Left ventricle myocardium inferior (tissue), 1 donor: ENCODE measurements at regions not wholly inside any gene's neighbourhood (a gene's known extent, or its start where the extent isn't known, plus 50 kb on each side); places are given as distances from the start of the nearest gene placed in this dataset.
A peak's percentile ranks its signal among the peaks of the same experiment; 100 is the strongest.

Experiments used
- DNase-seq: peaks from one replicate; pipeline ENCODE4 v3.0.0-alpha.2; 2020
- H3K27ac ChIP-seq: fragments of 200-600 bp; replicated peaks from 2 replicates; pipeline ENCODE4 v1.8.0; 2021
- H3K27me3 ChIP-seq: fragments of 200-600 bp; 2 replicates; pipeline ENCODE4 v1.8.0; 2021; ENCODE audit warnings: low read depth
- H3K36me3 ChIP-seq: fragments of 200-600 bp; 2 replicates; pipeline ENCODE4 v1.8.0; 2021
- H3K4me1 ChIP-seq: fragments of 200-600 bp; 2 replicates; pipeline ENCODE4 v1.8.0; 2021
- H3K4me3 ChIP-seq: fragments of 200-600 bp; 2 replicates; pipeline ENCODE4 v1.8.0; 2021; ENCODE audit warnings: mild to moderate bottlenecking, moderate library complexity
- H3K9me3 ChIP-seq: fragments of 200-600 bp; replicated peaks from 2 replicates; pipeline ENCODE4 v1.8.0; 2021
- CTCF ChIP-seq: fragments of 200-600 bp; IDR thresholded peaks from 2 replicates; pipeline ENCODE4 v1.8.0; 2021; ENCODE audit warnings: antibody characterized with exemption, mild to moderate bottlenecking, borderline replicate concordance
- intact Hi-C: fragments of 100-400 bp; cut with micrococcal nuclease; formaldehyde crosslinking; loops from one replicate; pipeline ENCODE4 v1.11.0; 2022
- donor health status: DM: no; HTN: yes; CAD: no; lungs with severe emphysema.

GRCh38 chr10:113991091-113991860 lies 52.4 kb upstream of the ADRB1 start:
- Histone ChIP-seq H3K4me3 (no peak overlapping the region), H3K36me3 (no peaks in the 10 kb centered on the region), H3K9me3 (no peaks in the 10 kb centered on the region), H3K27ac (no peak overlapping the region), H3K27me3 (no peaks in the 10 kb centered on the region), H3K4me1 (peaks cover 23% of the 10 kb centered on the region)
- no peak for DNase-seq
- TF ChIP-seq CTCF, result no peak
- intact Hi-C loops, result no loop called here

GRCh38 chr10:113992471-113993011 lies 51.1 kb upstream of the ADRB1 start:
- no peak for DNase-seq
- H3K27ac ChIP-seq, result peak overlapping the region; percentile 57

DNA sequence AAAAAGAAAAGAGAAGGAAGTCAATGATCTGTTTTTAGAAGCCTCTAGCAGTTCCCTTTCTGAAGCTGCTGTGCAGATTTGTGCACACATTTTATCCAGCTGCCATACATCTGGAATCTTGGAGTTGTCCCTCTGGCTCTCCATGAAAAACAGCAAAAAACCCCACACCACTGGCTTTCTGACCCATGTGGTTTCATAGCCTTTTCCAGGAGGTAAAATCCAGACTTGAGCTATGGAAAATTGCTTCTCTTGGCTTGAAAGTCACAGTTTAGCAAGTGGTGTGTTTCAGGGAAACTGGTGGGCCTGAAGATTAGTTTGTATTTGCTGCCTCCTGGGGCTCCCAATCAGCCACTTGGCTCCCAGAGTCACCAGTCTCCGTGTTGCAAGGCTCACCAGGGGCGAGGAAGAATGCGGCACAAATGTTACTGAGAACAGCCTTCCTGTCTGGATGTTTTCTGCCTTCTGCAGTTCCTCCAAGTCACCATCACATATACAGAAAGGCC lies 50.1 kb upstream of the ADRB1 start:
- DNase-seq, result peak; percentile 55
- intact Hi-C loops, result no loop called here
- TF ChIP-seq CTCF, result no peak
- H3K9me3 ChIP-seq, result no peaks in the 10 kb centered on the region
- no peaks in the 10 kb centered on the region for H3K27me3 ChIP-seq
- no peaks in the 10 kb centered on the region for H3K36me3 ChIP-seq
- H3K4me3 ChIP-seq, result no peak overlapping the region
- peak overlapping the region; percentile 57 for H3K27ac ChIP-seq
- H3K4me1 ChIP-seq, result peaks cover 29% of the 10 kb centered on the region

More at GRCh38 chr10:113992471-113993011, 51.1 kb upstream of the ADRB1 start:
- Histone ChIP-seq H3K4me1 (peaks cover 28% of the 10 kb centered on the region), H3K36me3 (no peaks in the 10 kb centered on the region), H3K9me3 (no peaks in the 10 kb centered on the region), H3K27me3 (no peaks in the 10 kb centered on the region), H3K4me3 (no peak overlapping the region)
- intact Hi-C loops, result no loop called here
- TF ChIP-seq CTCF, result no peak
